NCI-H1105 treated with DMSO at 0.1 percent for 48 hours (cell line): ENCODE measurements at regions not wholly inside any gene's neighbourhood (a gene's known extent, or its start where the extent isn't known, plus 50 kb on each side); places are given as distances from the start of the nearest gene placed in this dataset.

ENCODE experiments used
- DNase-seq: peaks from one replicate; lab custom pipeline; 2025; lab: John Stamatoyannopoulos, UW

- no peak for DNase-seq
Measured at GRCh38 chr9:89768650-89769071, 163.8 kb downstream of the GADD45G start.

GRCh38 chr9:89770531-89771174 lies 165.8 kb downstream of the GADD45G start:
- DNase-seq: peak; percentile 90

GRCh38 chr9:89771205-89771604 lies 166.4 kb downstream of the GADD45G start:
- DNase-seq: no peak

GRCh38 chr9:89773170-89773569 lies 168.4 kb downstream of the GADD45G start:
- DNase-seq: no peak

- DNase-seq: no peak
Measured at GRCh38 chr9:89774858-89775370, 170.1 kb downstream of the GADD45G start.

- DNase-seq: no peak
Measured at GRCh38 chr9:89775641-89776040, 170.8 kb downstream of the GADD45G start.

- no peak for DNase-seq
Measured at GRCh38 chr9:89776795-89777525, 172.1 kb downstream of the GADD45G start.

- DNase-seq: no peak
Measured at GRCh38 chr9:89777544-89777943, 172.7 kb downstream of the GADD45G start.

GRCh38 chr9:89778100-89779090 lies 173.6 kb downstream of the GADD45G start:
- no peak for DNase-seq

GRCh38 chr9:89779405-89780203 lies 174.8 kb downstream of the GADD45G start:
- DNase-seq: no peak

GRCh38 chr9:89780959-89781358 lies 176.1 kb downstream of the GADD45G start:
- DNase-seq: no peak

- DNase-seq: no peak
Measured at GRCh38 chr9:89781838-89782540, 177.2 kb downstream of the GADD45G start.

GRCh38 chr9:89786655-89787054 lies 181.8 kb downstream of the GADD45G start:
- no peak for DNase-seq

- no peak for DNase-seq
Measured at GRCh38 chr9:89787595-89787994, 182.8 kb downstream of the GADD45G start.

- no peak for DNase-seq
Measured at GRCh38 chr9:89788434-89788833, 183.6 kb downstream of the GADD45G start.

- DNase-seq: no peak
Measured at GRCh38 chr9:89789922-89790510, 185.2 kb downstream of the GADD45G start.

GRCh38 chr9:89790542-89791109 lies 185.8 kb downstream of the GADD45G start:
- no peak for DNase-seq

GRCh38 chr9:89791754-89792153 lies 186.9 kb downstream of the GADD45G start:
- no peak for DNase-seq

- no peak for DNase-seq
Measured at GRCh38 chr9:89792189-89793123, 187.6 kb downstream of the GADD45G start.
